Fibroblast of lung (primary cell): ENCODE measurements at regions not wholly inside any gene's neighbourhood (a gene's known extent, or its start where the extent isn't known, plus 50 kb on each side); places are given as distances from the start of the nearest gene placed in this dataset.
A peak's percentile ranks its signal among the peaks of the same experiment; 100 is the strongest.

Experiments used
- DNase-seq, 2 donors: peaks; one replicate each; pipeline versions ENCODE4 v3.0.0 to v3.0.0-alpha.2; 2010; ENCODE audit warnings: low read depth in 2 of 2
- H2AFZ ChIP-seq: 2 replicates; pipeline ENCODE4 v1.5.1; 2012; ENCODE audit warnings: low read length, control low read depth, inconsistent platforms
- H3K27ac ChIP-seq: 2 replicates; pipeline ENCODE4 v1.5.1; 2011; ENCODE audit warnings: low read length, control low read depth; ENCODE audit not compliant: insufficient read depth
- H3K27me3 ChIP-seq: 2 replicates; pipeline ENCODE4 v1.5.1; 2011; ENCODE audit warnings: mild to moderate bottlenecking, low read length; ENCODE audit not compliant: control insufficient read depth, insufficient read depth
- H3K36me3 ChIP-seq: 2 replicates; pipeline ENCODE4 v1.5.1; 2011; ENCODE audit warnings: low read length; ENCODE audit not compliant: control insufficient read depth, insufficient read depth
- H3K4me1 ChIP-seq: 2 replicates; pipeline ENCODE4 v1.5.1; 2011; ENCODE audit warnings: low read length; ENCODE audit not compliant: control insufficient read depth, insufficient read depth; ENCODE audit errors: extremely low read depth
- H3K4me2 ChIP-seq: 2 replicates; pipeline ENCODE4 v1.5.1; 2011; ENCODE audit warnings: low read length, control low read depth; ENCODE audit not compliant: insufficient read depth; ENCODE audit errors: extremely low read depth
- H3K4me3 ChIP-seq, 4 experiments: fragments of 200-600 bp in 1 of 4; sonication (generic) in 1 of 4; replicated peaks in 1 of 4; 2 replicates each; pipeline ENCODE4 v1.5.1; 2011 to 2016; ENCODE audit warnings: low read length in 4 of 4, low read depth in 3 of 4, mild to moderate bottlenecking in 3 of 4, control low read depth in 2 of 4, inconsistent platforms in 1 of 4, mixed read lengths in 1 of 4; ENCODE audit not compliant: insufficient read depth in 1 of 4; ENCODE audit errors: control extremely low read depth in 1 of 4
- H3K79me2 ChIP-seq: 2 replicates; pipeline ENCODE4 v1.5.1; 2012; ENCODE audit warnings: mild to moderate bottlenecking, low read length, inconsistent platforms; ENCODE audit not compliant: control insufficient read depth, insufficient read depth
- H3K9ac ChIP-seq: 2 replicates; pipeline ENCODE4 v1.5.1; 2011; ENCODE audit warnings: mild to moderate bottlenecking, low read length, control low read depth; ENCODE audit not compliant: insufficient read depth
- H3K9me3 ChIP-seq: 2 replicates; pipeline ENCODE4 v1.5.1; 2012; ENCODE audit warnings: low read depth, low read length; ENCODE audit not compliant: control insufficient read depth, insufficient read depth
- H4K20me1 ChIP-seq: 2 replicates; pipeline ENCODE4 v1.5.1; 2011; ENCODE audit warnings: low read length; ENCODE audit not compliant: control insufficient read depth, insufficient read depth; ENCODE audit errors: extremely low read depth
- CTCF ChIP-seq, 2 donors: IDR thresholded peaks in 1 of 2; conservative IDR thresholded peaks in 1 of 2; 1 replicate in 1 of 2; 2 replicates in 1 of 2; pipeline ENCODE4 v1.5.1; 2011 to 2012; ENCODE audit warnings: low read length in 2 of 2, control low read depth in 1 of 2, inconsistent platforms in 1 of 2, low read depth in 1 of 2, mild to moderate bottlenecking in 1 of 2
- EZH2 ChIP-seq: IDR thresholded peaks from 2 replicates; pipeline ENCODE4 v1.5.1; 2012; ENCODE audit warnings: low read length, control low read depth, mild to moderate bottlenecking; ENCODE audit errors: missing control alignments

GRCh38 chr20:48433178-48433577 lies 394.6 kb downstream of the PREX1 start:
- no peak for DNase-seq
- H3K4me2 ChIP-seq, result no peak overlapping the region

GRCh38 chr20:48432494-48432832 lies 395.3 kb downstream of the PREX1 start:
- Histone ChIP-seq H3K79me2 (no peaks in the 10 kb centered on the region), H3K9me3 (no peaks in the 10 kb centered on the region), H2AFZ (no peak overlapping the region), H3K27ac (no peak overlapping the region), H3K4me1 (no peaks in the 10 kb centered on the region), H3K36me3 (no peaks in the 10 kb centered on the region), H4K20me1 (no peaks in the 10 kb centered on the region), H3K4me3 (no peak overlapping the region), H3K4me2 (no peak overlapping the region), H3K27me3 (no peaks in the 10 kb centered on the region), H3K9ac (no peak overlapping the region)
- DNase-seq, result no peak
- TF ChIP-seq CTCF (conservative IDR thresholded peaks at IDR 0.05 in 1 of 2, IDR thresholded peaks at IDR 0.05 in 1 of 2; ENCODE audit: low read depth in 1 of 2, low read length in 2 of 2) (no peak), EZH2 (no peak)

More at GRCh38 chr20:48433178-48433577, 394.6 kb downstream of the PREX1 start:
- H2AFZ ChIP-seq, result no peak overlapping the region
- no peaks in the 10 kb centered on the region for H3K9me3 ChIP-seq
- H3K36me3 ChIP-seq, result no peaks in the 10 kb centered on the region
- H3K27ac ChIP-seq, result no peak overlapping the region
- no peaks in the 10 kb centered on the region for H3K4me1 ChIP-seq
- TF ChIP-seq CTCF (conservative IDR thresholded peaks at IDR 0.05 in 1 of 2, IDR thresholded peaks at IDR 0.05 in 1 of 2; ENCODE audit: low read depth in 1 of 2, low read length in 2 of 2) (no peak), EZH2 (no peak)
- no peak overlapping the region for H3K9ac ChIP-seq
- no peaks in the 10 kb centered on the region for H4K20me1 ChIP-seq
- H3K4me3 ChIP-seq, result no peak overlapping the region
- H3K27me3 ChIP-seq, result no peaks in the 10 kb centered on the region
- no peaks in the 10 kb centered on the region for H3K79me2 ChIP-seq

GRCh38 chr20:48431653-48432493 lies 395.9 kb downstream of the PREX1 start:
- Histone ChIP-seq H4K20me1 (no peaks in the 10 kb centered on the region), H3K27ac (no peak overlapping the region), H3K4me2 (no peak overlapping the region), H3K9me3 (no peaks in the 10 kb centered on the region), H3K4me1 (no peaks in the 10 kb centered on the region), H3K27me3 (no peaks in the 10 kb centered on the region), H2AFZ (no peak overlapping the region), H3K36me3 (no peaks in the 10 kb centered on the region), H3K9ac (no peak overlapping the region), H3K79me2 (no peaks in the 10 kb centered on the region), H3K4me3 (no peak overlapping the region)
- peak in 1 of 2 donors; percentile 50 for DNase-seq
- no peak for TF ChIP-seq CTCF (conservative IDR thresholded peaks at IDR 0.05 in 1 of 2, IDR thresholded peaks at IDR 0.05 in 1 of 2; ENCODE audit: low read depth in 1 of 2, low read length in 2 of 2)
- no peak for TF ChIP-seq EZH2
